Sigmoid colon (tissue), 6 donors: ENCODE measurements at regions not wholly inside any gene's neighbourhood (a gene's known extent, or its start where the extent isn't known, plus 50 kb on each side); places are given as distances from the start of the nearest gene placed in this dataset.

Experiments
- DNase-seq: peaks from one replicate; pipeline ENCODE4 v3.0.0-alpha.2; 2019
- H3K27ac ChIP-seq, 4 donors: fragments of 200-600 bp; sonication (generic); one replicate each; pipeline ENCODE4 v1.5.1; 2016 to 2019; ENCODE audit warnings: mild to moderate bottlenecking in 1 of 4
- H3K27me3 ChIP-seq, 3 donors: fragments of 200-600 bp; sonication (generic); one replicate each; pipeline ENCODE4 v1.5.1; 2019; ENCODE audit warnings: mild to moderate bottlenecking in 1 of 3
- H3K36me3 ChIP-seq, 4 donors: fragments of 200-600 bp; sonication (generic); one replicate each; pipeline ENCODE4 v1.5.1; 2016 to 2019
- H3K4me1 ChIP-seq, 4 donors: fragments of 200-600 bp; sonication (generic); one replicate each; pipeline ENCODE4 v1.5.1; 2017 to 2019
- H3K4me3 ChIP-seq, 4 donors: fragments of 200-600 bp; sonication (generic); one replicate each; pipeline ENCODE4 v1.5.1; 2017 to 2019; ENCODE audit warnings: mild to moderate bottlenecking in 2 of 4, moderate library complexity in 1 of 4
- H3K9me3 ChIP-seq, 4 donors: fragments of 200-600 bp in 3 of 4; sonication (generic) in 3 of 4; one replicate each; pipeline versions ENCODE4 v1.5.1 to v1.6.1; 2013 to 2019
- CTCF ChIP-seq, 4 experiments: fragments of 450-650 bp in 3 of 4; fragments of 200-600 bp in 1 of 4; IDR thresholded peaks; one replicate each; pipeline ENCODE4 v1.5.1; 2016 to 2019; ENCODE audit warnings: antibody characterized with exemption in 4 of 4, mild to moderate bottlenecking in 3 of 4, moderate library complexity in 2 of 4
- EP300 ChIP-seq, 4 donors: sonication (generic); formaldehyde crosslinking; IDR thresholded peaks; one replicate each; pipeline ENCODE4 v1.6.1; 2017; ENCODE audit warnings: antibody characterized with exemption in 4 of 4
- POLR2A ChIP-seq, 2 donors: fragments of 450-650 bp; IDR thresholded peaks; one replicate each; pipeline ENCODE4 v1.6.1; 2016; ENCODE audit warnings: antibody characterized with exemption in 2 of 2, mild to moderate bottlenecking in 2 of 2, moderate library complexity in 2 of 2
- POLR2AphosphoS5 ChIP-seq, 4 donors: sonication (generic); formaldehyde crosslinking; IDR thresholded peaks; one replicate each; pipeline ENCODE4 v1.6.1; 2017; ENCODE audit warnings: antibody characterized with exemption in 4 of 4
- WGBS, 2 donors: extraction: QIAGEN DNeasy Blood & Tissue Kit; methylation state at CpG; one replicate each; pipeline ENCODE4 v1.1.7; 2013; 5-methylcytosine and 5-hydroxymethylcytosine counted together
- intact Hi-C: fragments of 100-400 bp; cut with DNase I; formaldehyde crosslinking; loops from one replicate; pipeline ENCODE4 v1.15.1; 2023
- donor health status: healthy with polysubstance abuse.
- donor health status: healthy.

DNA sequence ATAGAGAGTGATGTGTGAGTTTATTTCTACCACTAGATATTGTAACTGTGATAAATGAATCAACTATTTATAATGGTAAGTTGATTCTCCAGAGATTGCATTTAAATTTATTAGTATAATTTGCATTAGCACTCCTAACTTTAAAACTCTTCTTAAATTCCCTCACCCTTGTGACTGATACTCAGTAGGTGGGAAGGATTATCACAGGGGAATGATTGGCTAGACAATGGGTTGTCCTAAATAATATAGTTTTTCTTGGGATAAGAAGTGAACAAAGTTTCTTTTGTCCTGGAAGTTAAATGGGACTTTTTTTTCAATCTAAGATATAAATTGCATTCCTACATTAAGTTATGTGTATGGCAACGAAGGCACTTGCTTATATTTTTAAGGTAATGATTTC, 169.2 kb upstream of the PITX2 start:
- intact Hi-C loops: no loop called here
- WGBS, 2 donors: 78 to 86% methylated on average over 1 of the region's 1 CpG
- DNase-seq: no peak

DNA sequence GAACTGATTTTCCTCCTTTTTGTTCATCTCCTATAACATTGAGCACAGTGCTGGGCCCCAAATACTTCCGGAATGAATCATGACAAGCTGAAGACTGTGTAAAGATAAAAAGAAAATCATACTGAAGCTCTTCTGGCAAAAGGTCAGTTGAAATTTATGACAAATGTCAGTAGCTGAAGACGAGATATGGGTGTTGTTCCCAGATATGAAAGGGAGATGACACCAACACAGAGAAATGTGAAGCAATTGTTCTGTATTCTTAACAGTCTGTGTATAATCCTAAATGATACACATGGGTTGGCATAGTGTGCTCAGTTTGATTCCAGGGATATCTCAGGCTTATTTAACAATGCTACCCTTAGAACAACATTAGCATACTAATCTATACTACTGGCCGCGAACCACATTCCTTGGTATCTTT, 170.5 kb upstream of the PITX2 start:
- Histone ChIP-seq H3K4me3 (no peak overlapping the region), H3K9me3 (no peaks in the 10 kb centered on the region), H3K27me3 (no peaks in the 10 kb centered on the region), H3K36me3 (no peaks in the 10 kb centered on the region), H3K27ac (no peak overlapping the region), H3K4me1 (peaks cover 0 to 21% (median 10%) of the 10 kb centered on the region in 4 donors)
- 75 to 80% methylated on average over 4 of the region's 4 CpGs for WGBS, 2 donors
- no peak for DNase-seq
- TF ChIP-seq POLR2AphosphoS5 (IDR thresholded peaks at IDR 0.05) (no peak), EP300 (IDR thresholded peaks at IDR 0.05) (no peak), CTCF (IDR thresholded peaks at IDR 0.05) (no peak), POLR2A (IDR thresholded peaks at IDR 0.05) (no peak)
- intact Hi-C loops: no loop called here

More for the DNA sequence above, 169.2 kb upstream of the PITX2 start:
- Histone ChIP-seq H3K4me3 (no peak overlapping the region), H3K9me3 (no peaks in the 10 kb centered on the region), H3K27me3 (no peaks in the 10 kb centered on the region), H3K36me3 (no peaks in the 10 kb centered on the region), H3K27ac (no peak overlapping the region), H3K4me1 (peaks cover 0 to 21% (median 10%) of the 10 kb centered on the region in 4 donors)
- no peak for TF ChIP-seq POLR2AphosphoS5 (IDR thresholded peaks at IDR 0.05)
- TF ChIP-seq POLR2A (IDR thresholded peaks at IDR 0.05): no peak
- TF ChIP-seq CTCF (IDR thresholded peaks at IDR 0.05): no peak
- TF ChIP-seq EP300 (IDR thresholded peaks at IDR 0.05): no peak

DNA sequence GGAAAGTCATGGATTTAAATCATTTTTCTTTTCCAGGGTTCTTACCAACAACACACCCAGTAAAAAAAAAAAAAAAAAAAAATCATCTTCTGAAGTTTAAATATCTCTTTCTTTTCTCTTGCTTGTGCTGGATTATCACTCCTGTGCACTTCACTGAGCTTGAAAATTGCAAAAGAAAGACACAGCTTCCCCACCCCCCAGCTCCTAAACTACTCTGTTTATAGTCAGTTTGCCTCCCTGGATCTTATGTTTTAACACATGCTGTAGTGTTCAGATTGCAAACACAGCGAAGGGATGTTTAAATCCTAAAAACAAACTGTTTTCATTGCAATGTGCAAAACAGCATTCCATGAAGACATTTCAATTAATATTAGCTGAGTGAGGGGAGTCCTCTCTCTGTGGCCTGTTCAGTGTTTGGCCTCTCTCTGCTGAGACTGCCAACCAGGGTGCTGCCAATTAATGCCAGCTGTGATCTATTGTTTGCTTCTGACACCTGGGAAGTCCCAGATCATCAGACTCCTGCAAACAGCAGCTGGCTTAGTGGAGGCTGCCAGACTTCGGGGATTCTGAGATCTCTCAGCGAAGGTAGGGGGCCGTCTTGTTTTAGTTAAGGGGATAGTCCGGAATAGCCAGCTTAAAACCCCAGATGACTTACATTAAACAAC, 171.1 kb upstream of the PITX2 start:
- 74 to 80% methylated on average over 5 of the region's 5 CpGs for WGBS, 2 donors
- no peak for TF ChIP-seq POLR2A (IDR thresholded peaks at IDR 0.05)
- no peak for TF ChIP-seq CTCF (IDR thresholded peaks at IDR 0.05)
- no peak for TF ChIP-seq POLR2AphosphoS5 (IDR thresholded peaks at IDR 0.05)
- no peak for TF ChIP-seq EP300 (IDR thresholded peaks at IDR 0.05)

GRCh38 chr4:110795971-110796370, 173.1 kb upstream of the PITX2 start:
- Histone ChIP-seq H3K27ac (no peak overlapping the region), H3K36me3 (no peaks in the 10 kb centered on the region), H3K4me1 (peaks cover 0 to 21% (median 10%) of the 10 kb centered on the region in 4 donors), H3K4me3 (no peak overlapping the region), H3K27me3 (no peaks in the 10 kb centered on the region), H3K9me3 (no peaks in the 10 kb centered on the region)
- DNase-seq: no peak
- TF ChIP-seq CTCF (IDR thresholded peaks at IDR 0.05): no peak
- 46 to 79% methylated on average over 1 of the region's 1 CpG for WGBS, 2 donors
- intact Hi-C loops: no loop called here

More for the DNA sequence above, 171.1 kb upstream of the PITX2 start:
- Histone ChIP-seq H3K9me3 (no peaks in the 10 kb centered on the region), H3K27me3 (no peaks in the 10 kb centered on the region), H3K4me3 (no peak overlapping the region), H3K36me3 (no peaks in the 10 kb centered on the region), H3K27ac (no peak overlapping the region), H3K4me1 (peaks cover 0 to 21% (median 10%) of the 10 kb centered on the region in 4 donors)
- intact Hi-C loops: no loop called here
- DNase-seq: no peak

DNA sequence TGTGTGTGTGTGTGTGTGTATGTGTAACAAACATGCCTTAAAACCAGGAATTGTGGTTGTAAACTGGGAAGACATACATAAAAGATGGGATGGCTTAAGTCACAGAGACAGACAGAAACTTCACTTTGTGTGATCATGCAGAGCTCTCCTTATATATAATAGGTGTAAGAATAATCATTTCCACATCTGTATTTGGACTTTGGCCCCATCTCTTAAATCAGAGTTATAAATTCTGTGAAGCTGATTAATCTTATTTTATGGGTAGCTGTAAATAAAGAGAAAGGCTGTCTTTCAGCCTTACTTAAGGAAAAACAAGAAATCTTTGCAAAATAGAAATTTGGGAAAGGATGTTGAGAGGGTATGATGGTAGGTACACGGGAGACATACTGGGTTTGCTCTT, 174.6 kb upstream of the PITX2 start:
- Histone ChIP-seq H3K27me3 (no peaks in the 10 kb centered on the region), H3K4me3 (no peak overlapping the region), H3K27ac (no peak overlapping the region), H3K4me1 (peaks cover 0 to 19% (median 10%) of the 10 kb centered on the region in 4 donors), H3K36me3 (no peaks in the 10 kb centered on the region), H3K9me3 (no peaks in the 10 kb centered on the region)
- WGBS, 2 donors: 58 to 84% methylated on average over 1 of the region's 1 CpG
- no peak for DNase-seq
- intact Hi-C loops: no loop called here
- no peak for TF ChIP-seq POLR2AphosphoS5 (IDR thresholded peaks at IDR 0.05)
- TF ChIP-seq EP300 (IDR thresholded peaks at IDR 0.05): no peak
- no peak for TF ChIP-seq POLR2A (IDR thresholded peaks at IDR 0.05)
- TF ChIP-seq CTCF (IDR thresholded peaks at IDR 0.05): no peak
